Stimulated activated CD8-positive, alpha-beta memory T cell treated with anti-CD3 and anti-CD28 coated beads, Interleukin-12 subunit alpha, Interleukin-12 subunit beta, amount 100 ng/mL, for 1 hour (primary cell): ENCODE measurements at regions not wholly inside any gene's neighbourhood (a gene's known extent, or its start where the extent isn't known, plus 50 kb on each side); places are given as distances from the start of the nearest gene placed in this dataset.

ENCODE experiments used
- DNase-seq: peaks from one replicate; pipeline ENCODE4 v3.0.0-alpha.2; 2020; ENCODE audit warnings: low read depth

GRCh38 chr10:130720235-130720634 is 584.0 kb downstream of the GLRX3 start:
- DNase-seq: no peak

GRCh38 chr10:130721971-130722370 is 585.8 kb downstream of the GLRX3 start:
- DNase-seq: no peak

GRCh38 chr10:130723704-130724103 is 587.5 kb downstream of the GLRX3 start:
- no peak for DNase-seq

GRCh38 chr10:130725474-130725970 is 586.0 kb downstream of the TCERG1L start:
- no peak for DNase-seq

GRCh38 chr10:130726996-130727725 is 584.4 kb downstream of the TCERG1L start:
- DNase-seq: no peak

GRCh38 chr10:130727766-130728490 is 583.6 kb downstream of the TCERG1L start:
- DNase-seq: no peak

GRCh38 chr10:130728531-130729215 is 582.8 kb downstream of the TCERG1L start:
- no peak for DNase-seq

GRCh38 chr10:130729876-130730275 is 581.6 kb downstream of the TCERG1L start:
- no peak for DNase-seq

- no peak for DNase-seq
Observed at GRCh38 chr10:130737186-130737585, 574.3 kb downstream of the TCERG1L start.

- no peak for DNase-seq
Observed at GRCh38 chr10:130737621-130738020, 573.9 kb downstream of the TCERG1L start.

GRCh38 chr10:130739016-130739756 is 572.3 kb downstream of the TCERG1L start:
- no peak for DNase-seq

GRCh38 chr10:130739757-130740145 is 571.8 kb downstream of the TCERG1L start:
- DNase-seq: no peak

- no peak for DNase-seq
Observed at GRCh38 chr10:130740166-130740565, 571.4 kb downstream of the TCERG1L start.

- no peak for DNase-seq
Observed at GRCh38 chr10:130740915-130741750, 570.4 kb downstream of the TCERG1L start.

- no peak for DNase-seq
Observed at GRCh38 chr10:130741901-130742855, 569.3 kb downstream of the TCERG1L start.

- DNase-seq: no peak
Observed at GRCh38 chr10:130742941-130743675, 568.4 kb downstream of the TCERG1L start.

- no peak for DNase-seq
Observed at GRCh38 chr10:130743751-130744271, 567.7 kb downstream of the TCERG1L start.

- DNase-seq: no peak
Observed at GRCh38 chr10:130744631-130745030, 566.9 kb downstream of the TCERG1L start.

- no peak for DNase-seq
Observed at GRCh38 chr10:130745251-130745650, 566.3 kb downstream of the TCERG1L start.
